A673 (cell line): ENCODE measurements at regions not wholly inside any gene's neighbourhood (a gene's known extent, or its start where the extent isn't known, plus 50 kb on each side); places are given as distances from the start of the nearest gene placed in this dataset.
A peak's percentile ranks its signal among the peaks of the same experiment; 100 is the strongest.

Experiments used
- BruUV-seq: library from RNA; stranded (reverse); fragments of 400-500 nt; replicated peaks from 2 replicates; lab custom pipeline; 2021; lab: Mats Ljungman, UMichigan
- CTCF ChIA-PET: fragments of 300-600 bp; sonication (Branson Sonifier 250); formaldehyde crosslinking; loops from one replicate; lab custom pipeline; 2022; ENCODE audit warnings: antibody characterized with exemption; lab: Charles Lee
- POLR2A ChIA-PET: fragments of 300-600 bp; sonication (Branson Sonifier 250); formaldehyde crosslinking; loops from one replicate; lab custom pipeline; 2022; ENCODE audit warnings: antibody characterized with exemption; ENCODE audit not compliant: low non-redundant PET; lab: Charles Lee
- DNase-seq: peaks from one replicate; pipeline ENCODE4 v3.0.0-alpha.2; 2015; ENCODE audit warnings: low spot score
- H3K27ac ChIP-seq: fragments of 200-600 bp; sonication (generic); 2 replicates; pipeline ENCODE4 v1.5.1; 2016; ENCODE audit warnings: mixed run types, low read depth, mild to moderate bottlenecking, mixed read lengths, antibody characterized with exemption, low read length; ENCODE audit not compliant: poor library complexity, severe bottlenecking
- H3K27me3 ChIP-seq: fragments of 200-600 bp; sonication (generic); replicated peaks from 2 replicates; pipeline ENCODE4 v1.6.1; 2017; ENCODE audit warnings: mixed run types, low read depth, mild to moderate bottlenecking, mixed read lengths, antibody characterized with exemption, low read length; ENCODE audit not compliant: insufficient read depth, poor library complexity
- H3K36me3 ChIP-seq: fragments of 200-600 bp; sonication (generic); 2 replicates; pipeline ENCODE4 v1.6.1; 2016; ENCODE audit warnings: mixed run types, mild to moderate bottlenecking, mixed read lengths, antibody characterized with exemption, low read length; ENCODE audit not compliant: insufficient read depth, poor library complexity, severe bottlenecking
- H3K4me1 ChIP-seq: fragments of 200-600 bp; sonication (generic); 2 replicates; pipeline ENCODE4 v1.6.1; 2017; ENCODE audit warnings: mixed run types, mild to moderate bottlenecking, mixed read lengths, antibody characterized with exemption, low read length; ENCODE audit not compliant: insufficient read depth, poor library complexity, severe bottlenecking
- H3K4me3 ChIP-seq: fragments of 200-600 bp; sonication (generic); 2 replicates; pipeline ENCODE4 v1.5.1; 2016; ENCODE audit warnings: low read depth, mixed run types, mild to moderate bottlenecking, mixed read lengths, low read length; ENCODE audit not compliant: poor library complexity, severe bottlenecking
- H3K9me3 ChIP-seq: fragments of 200-600 bp; sonication (generic); 2 replicates; pipeline ENCODE4 v1.6.1; 2016; ENCODE audit warnings: mixed run types, low read depth, mild to moderate bottlenecking, mixed read lengths, antibody characterized with exemption, low read length; ENCODE audit not compliant: poor library complexity, severe bottlenecking
- EZH2 ChIP-seq: fragments of 200-600 bp; sonication (generic); IDR thresholded peaks from 2 replicates; pipeline ENCODE4 v1.6.1; 2017; ENCODE audit warnings: borderline replicate concordance, low read depth, mild to moderate bottlenecking, mixed read lengths, antibody characterized with exemption, low read length; ENCODE audit not compliant: poor library complexity, severe bottlenecking
- intact Hi-C: fragments of 100-400 bp; cut with micrococcal nuclease; formaldehyde crosslinking; loops from one replicate; pipeline ENCODE4 v1.10.0; 2022; ENCODE audit not compliant: unreplicated experiment
- TF ChIP-seq, protein P1 (sequence below): fragments of 300-800, 200-600 bp; sonication (generic); conservative IDR thresholded peaks from 2 replicates; pipeline ENCODE4 v1.5.1; 2017; ENCODE audit warnings: low read depth, mild to moderate bottlenecking, antibody characterized with exemption, low read length, moderate library complexity, mixed read lengths

DNA sequence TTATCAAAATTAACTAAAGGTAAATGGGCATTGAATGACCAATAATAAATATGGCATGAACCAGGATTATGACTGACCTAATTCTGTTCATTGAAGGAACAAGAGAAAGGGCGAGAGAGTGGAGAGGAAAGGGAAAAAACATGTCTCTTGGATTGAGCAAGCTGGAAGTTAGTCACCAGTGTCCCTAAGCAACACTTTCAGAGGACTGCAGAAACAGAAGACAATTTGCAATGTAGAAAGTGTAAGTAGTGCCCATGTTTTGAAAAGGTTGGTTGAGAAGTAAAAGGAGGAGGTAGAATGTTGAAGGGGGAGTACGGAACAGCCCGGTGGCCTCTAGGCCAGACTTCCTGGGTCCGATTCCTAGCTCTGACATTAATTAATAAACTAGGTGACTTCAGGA, 94.6 kb downstream of the FAS start:
- H3K27me3 ChIP-seq = no peaks in the 10 kb centered on the region
- DNase-seq = no peak
- CTCF ChIA-PET = no interaction called here

DNA sequence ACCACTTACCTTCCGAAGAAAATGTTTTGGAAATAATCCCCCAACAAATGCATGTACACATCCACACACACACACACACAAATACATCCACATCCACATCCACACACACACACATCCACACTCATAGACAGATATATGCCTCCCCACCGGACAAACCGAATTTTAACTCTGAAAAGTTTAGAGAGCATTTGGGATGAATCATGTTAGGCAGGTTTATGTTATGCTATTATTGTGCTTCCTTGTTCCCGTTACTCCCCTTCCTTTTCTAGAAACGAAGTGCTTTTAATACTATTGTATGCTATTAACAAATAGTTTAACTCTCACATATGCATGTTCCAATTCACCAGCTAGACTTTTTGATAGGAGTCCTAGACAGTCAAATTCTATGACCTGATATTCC, 91.5 kb downstream of the FAS start:
- ChIA-PET CTCF (no interaction called here), POLR2A (interaction anchor here (0.6 kb wide), 1 partner anchor 91 kb away, joined by 4 read pairs; no protein-coding TSS in a partner anchor)
- no peak for DNase-seq
- Histone ChIP-seq H3K4me3 (no peak overlapping the region), H3K27me3 (no peaks in the 10 kb centered on the region), H3K36me3 (no peaks in the 10 kb centered on the region), H3K9me3 (no peaks in the 10 kb centered on the region), H3K27ac (no peak overlapping the region), H3K4me1 (peaks cover 22% of the 10 kb centered on the region)
- BruUV-seq = no TSS peak
- TF ChIP-seq, protein P1, sequence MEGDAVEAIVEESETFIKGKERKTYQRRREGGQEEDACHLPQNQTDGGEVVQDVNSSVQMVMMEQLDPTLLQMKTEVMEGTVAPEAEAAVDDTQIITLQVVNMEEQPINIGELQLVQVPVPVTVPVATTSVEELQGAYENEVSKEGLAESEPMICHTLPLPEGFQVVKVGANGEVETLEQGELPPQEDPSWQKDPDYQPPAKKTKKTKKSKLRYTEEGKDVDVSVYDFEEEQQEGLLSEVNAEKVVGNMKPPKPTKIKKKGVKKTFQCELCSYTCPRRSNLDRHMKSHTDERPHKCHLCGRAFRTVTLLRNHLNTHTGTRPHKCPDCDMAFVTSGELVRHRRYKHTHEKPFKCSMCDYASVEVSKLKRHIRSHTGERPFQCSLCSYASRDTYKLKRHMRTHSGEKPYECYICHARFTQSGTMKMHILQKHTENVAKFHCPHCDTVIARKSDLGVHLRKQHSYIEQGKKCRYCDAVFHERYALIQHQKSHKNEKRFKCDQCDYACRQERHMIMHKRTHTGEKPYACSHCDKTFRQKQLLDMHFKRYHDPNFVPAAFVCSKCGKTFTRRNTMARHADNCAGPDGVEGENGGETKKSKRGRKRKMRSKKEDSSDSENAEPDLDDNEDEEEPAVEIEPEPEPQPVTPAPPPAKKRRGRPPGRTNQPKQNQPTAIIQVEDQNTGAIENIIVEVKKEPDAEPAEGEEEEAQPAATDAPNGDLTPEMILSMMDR = no peak
- no peak for TF ChIP-seq EZH2
- intact Hi-C loops = no loop called here

More for the DNA sequence above, 94.6 kb downstream of the FAS start:
- POLR2A ChIA-PET = no interaction called here
- no peak for TF ChIP-seq EZH2
- TF ChIP-seq, protein P1 = no peak
- Histone ChIP-seq H3K4me1 (peaks cover 31% of the 10 kb centered on the region), H3K27ac (peak overlapping the region; percentile 98), H3K36me3 (no peaks in the 10 kb centered on the region), H3K9me3 (no peaks in the 10 kb centered on the region), H3K4me3 (no peak overlapping the region)
- intact Hi-C loops = loop anchor here (5.0 kb wide), 2 partner anchors 53 to 203 kb away; partner anchors contain the start of gene STAMBPL1
- no TSS peak for BruUV-seq

DNA sequence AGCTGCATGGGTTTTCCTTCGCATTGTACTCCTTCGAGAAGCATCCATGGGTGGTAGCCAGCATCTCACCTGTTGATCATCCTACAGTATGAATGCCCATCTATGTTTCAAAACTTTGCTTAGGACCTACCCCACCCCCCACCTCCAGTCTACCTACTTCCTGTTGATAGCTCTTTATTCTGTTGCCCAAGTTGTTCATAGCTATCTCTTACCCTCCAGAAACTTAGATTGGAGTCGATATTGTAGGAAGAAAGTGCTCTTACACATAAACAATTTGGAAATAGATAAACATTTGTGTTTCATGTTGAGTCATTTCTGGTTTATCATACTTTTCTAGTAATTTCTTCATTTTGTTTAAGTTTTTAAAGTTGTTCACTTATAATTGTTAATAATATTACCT, 90.1 kb downstream of the FAS start:
- no TSS peak for BruUV-seq
- ChIA-PET POLR2A (interaction anchor here (0.7 kb wide), 1 partner anchor 33 kb away, joined by 4 read pairs; no protein-coding TSS in a partner anchor), CTCF (interaction anchor here (0.6 kb wide), 1 partner anchor 649 kb away, joined by 5 read pairs; no protein-coding TSS in a partner anchor)
- Histone ChIP-seq H3K4me1 (peaks cover 13% of the 10 kb centered on the region), H3K36me3 (no peaks in the 10 kb centered on the region), H3K27me3 (no peaks in the 10 kb centered on the region), H3K9me3 (no peaks in the 10 kb centered on the region), H3K4me3 (no peak overlapping the region), H3K27ac (no peak overlapping the region)
- intact Hi-C loops = no loop called here
- no peak for DNase-seq
- TF ChIP-seq, protein P1 = no peak
- TF ChIP-seq EZH2 = no peak
